Progenitor cell of endocrine pancreas (in vitro differentiated cells): ENCODE measurements at regions not wholly inside any gene's neighbourhood (a gene's known extent, or its start where the extent isn't known, plus 50 kb on each side); places are given as distances from the start of the nearest gene placed in this dataset.
"Not testable (repeated sequence)": the region's sequence is repeated elsewhere in the genome, so short reads cannot be mapped to it uniquely, and the experiment has no call there.

Source experiments
- DNase-seq: peaks from one replicate; pipeline ENCODE4 v3.0.0; 2021; ENCODE audit warnings: low spot score; ENCODE audit not compliant: unreplicated experiment
- H3K27ac Mint-ChIP-seq: 2 replicates; pipeline ENCODE4 v1.8.0; 2021; ENCODE audit warnings: mild to moderate bottlenecking, moderate library complexity, mixed read lengths
- H3K27me3 Mint-ChIP-seq: 2 replicates; pipeline ENCODE4 v1.8.0; 2021; ENCODE audit warnings: mixed read lengths
- H3K36me3 Mint-ChIP-seq: 2 replicates; pipeline ENCODE4 v1.8.0; 2022; ENCODE audit warnings: mixed read lengths; ENCODE audit not compliant: insufficient read depth
- H3K4me1 Mint-ChIP-seq: 2 replicates; pipeline ENCODE4 v1.8.0; 2021; ENCODE audit warnings: low read depth, mixed read lengths
- H3K4me3 Mint-ChIP-seq: 2 replicates; pipeline ENCODE4 v1.8.0; 2021; ENCODE audit warnings: low read depth, mild to moderate bottlenecking, moderate library complexity, mixed read lengths
- H3K9me3 Mint-ChIP-seq: 2 replicates; pipeline ENCODE4 v1.8.0; 2021; ENCODE audit warnings: low read depth, mixed read lengths
- CTCF ChIP-seq: fragments of 200-600 bp; sonication (generic); IDR thresholded peaks from one replicate; pipeline ENCODE4 v1.5.0; 2021; ENCODE audit warnings: antibody characterized with exemption, mild to moderate bottlenecking; ENCODE audit not compliant: unreplicated experiment

- Mint-ChIP-seq H3K36me3 (no peaks in the 10 kb centered on the region), H3K27me3 (no peaks in the 10 kb centered on the region), H3K4me1 (no peaks in the 10 kb centered on the region), H3K27ac (no peak overlapping the region), H3K9me3 (no peaks in the 10 kb centered on the region), H3K4me3 (no peak overlapping the region)
- DNase-seq, result no peak
- TF ChIP-seq CTCF, result no peak
These were observed 67.0 kb upstream of the RMP24 start for GRCh38 chr18:35905436-35905835.

GRCh38 chr18:35906291-35906690 lies 66.2 kb upstream of the RMP24 start:
- not testable (repeated sequence) for H3K27me3 Mint-ChIP-seq, H3K4me3 Mint-ChIP-seq, H3K4me1 Mint-ChIP-seq, H3K9me3 Mint-ChIP-seq, H3K27ac Mint-ChIP-seq, H3K36me3 Mint-ChIP-seq, DNase-seq

- no peak for DNase-seq
- Mint-ChIP-seq H3K4me3 (no peak overlapping the region), H3K27ac (no peak overlapping the region), H3K4me1 (no peaks in the 10 kb centered on the region), H3K27me3 (no peaks in the 10 kb centered on the region), H3K36me3 (no peaks in the 10 kb centered on the region), H3K9me3 (no peaks in the 10 kb centered on the region)
- no peak for TF ChIP-seq CTCF
These were observed 62.2 kb upstream of the RMP24 start for GRCh38 chr18:35910327-35910726.

DNA sequence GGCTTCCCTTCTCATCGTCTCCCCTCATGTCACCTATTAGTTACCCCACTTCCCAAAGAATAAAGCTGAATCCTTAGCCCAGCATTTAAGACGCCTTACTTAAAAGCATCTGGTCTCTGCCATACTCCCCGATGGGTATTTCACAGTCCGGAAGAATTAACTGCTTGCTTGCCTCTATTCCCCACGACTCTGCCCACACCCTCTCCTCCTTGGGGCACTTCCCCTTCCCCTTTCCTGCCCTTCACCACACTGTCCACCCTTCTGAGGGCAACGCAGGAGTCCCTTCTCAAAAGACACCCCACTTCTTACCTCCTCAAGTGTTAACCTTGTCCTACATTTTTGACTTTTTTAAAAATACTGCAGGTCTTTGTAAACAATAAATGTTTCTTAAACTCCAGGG lies 60.1 kb upstream of the RMP24 start:
- H3K4me1 Mint-ChIP-seq, result no peaks in the 10 kb centered on the region
- H3K27me3 Mint-ChIP-seq, result no peaks in the 10 kb centered on the region
- no peaks in the 10 kb centered on the region for H3K36me3 Mint-ChIP-seq
- DNase-seq, result no peak
- H3K27ac Mint-ChIP-seq, result no peak overlapping the region
- no peak for TF ChIP-seq CTCF
- no peaks in the 10 kb centered on the region for H3K9me3 Mint-ChIP-seq
- no peak overlapping the region for H3K4me3 Mint-ChIP-seq

DNA sequence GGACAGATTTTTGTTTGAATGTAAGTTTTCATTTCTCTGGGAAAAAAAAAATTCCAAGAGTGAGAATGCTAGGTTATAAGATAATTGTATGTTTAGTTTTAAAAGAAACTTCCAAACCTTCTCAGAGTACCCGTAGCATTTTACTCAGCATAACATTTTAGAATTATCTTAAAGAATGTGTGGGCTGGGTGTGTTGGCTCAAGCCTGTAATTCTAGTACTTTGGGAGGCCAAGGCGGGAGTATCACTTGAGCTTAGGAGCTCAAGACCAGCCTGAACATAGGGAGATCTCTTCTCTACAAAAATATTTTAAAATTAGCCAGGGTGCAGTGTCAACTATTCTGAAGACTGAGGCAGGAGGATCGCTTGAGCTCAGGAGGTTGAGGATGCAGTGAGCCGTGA lies 57.4 kb upstream of the RMP24 start:
- H3K9me3 Mint-ChIP-seq, result no peaks in the 10 kb centered on the region
- no peak overlapping the region for H3K27ac Mint-ChIP-seq

More for the DNA sequence above, 57.4 kb upstream of the RMP24 start:
- Mint-ChIP-seq H3K27me3 (no peaks in the 10 kb centered on the region), H3K36me3 (no peaks in the 10 kb centered on the region), H3K4me1 (no peaks in the 10 kb centered on the region), H3K4me3 (no peak overlapping the region)
- TF ChIP-seq CTCF, result no peak
- no peak for DNase-seq
